Kidney (tissue), 13 donors: ENCODE measurements at regions not wholly inside any gene's neighbourhood (a gene's known extent, or its start where the extent isn't known, plus 50 kb on each side); places are given as distances from the start of the nearest gene placed in this dataset.

Experiments used
- DNase-seq, 5 donors: peaks; one replicate each; pipeline ENCODE4 v3.0.0-alpha.2; 2013 to 2020
- FAIRE-seq: peaks from 2 replicates; lab custom pipeline; 2012; peaks lifted over from hg19 to GRCh38; lab: Jason Lieb, UNC
- H3K27ac ChIP-seq, 2 donors: one replicate each; pipeline ENCODE4 v1.7.0; 2013; ENCODE audit warnings: low read depth in 2 of 2, low read length in 2 of 2, inconsistent platforms in 1 of 2
- H3K27me3 ChIP-seq: one replicate; pipeline ENCODE4 v1.7.1; 2013; ENCODE audit warnings: low read length, inconsistent platforms; ENCODE audit not compliant: control insufficient read depth, insufficient read depth
- H3K36me3 ChIP-seq, 3 donors: one replicate each; pipeline versions ENCODE4 v1.7.0 to v1.7.1; 2013; ENCODE audit warnings: low read length in 3 of 3, control low read depth in 1 of 3, inconsistent platforms in 1 of 3; ENCODE audit not compliant: insufficient read depth in 3 of 3, control insufficient read depth in 2 of 3
- H3K4me1 ChIP-seq, 3 donors: one replicate each; pipeline versions ENCODE4 v1.7.0 to v1.7.1; 2013; ENCODE audit warnings: low read length in 3 of 3, inconsistent platforms in 1 of 3, low read depth in 1 of 3; ENCODE audit not compliant: control insufficient read depth in 2 of 3, insufficient read depth in 2 of 3
- H3K4me3 ChIP-seq, 3 donors: one replicate each; pipeline versions ENCODE4 v1.7.0 to v1.8.1; 2013; ENCODE audit warnings: low read length in 3 of 3, control low read depth in 1 of 3, inconsistent platforms in 1 of 3
- H3K9ac ChIP-seq, 3 donors: one replicate each; pipeline versions ENCODE4 v1.7.0 to v1.7.1; 2013; ENCODE audit warnings: low read length in 3 of 3, control low read depth in 1 of 3, inconsistent platforms in 1 of 3
- H3K9me3 ChIP-seq, 3 donors: one replicate each; pipeline versions ENCODE4 v1.7.0 to v1.7.1; 2013; ENCODE audit warnings: low read length in 3 of 3, control low read depth in 1 of 3, inconsistent platforms in 1 of 3; ENCODE audit not compliant: control insufficient read depth in 2 of 3, insufficient read depth in 1 of 3
- intact Hi-C: fragments of 100-400 bp; cut with DNase I; formaldehyde crosslinking; loops from one replicate; pipeline ENCODE4 v1.11.1; 2022
- TF ChIP-seq, protein P1 (sequence below): IDR thresholded peaks from 3 replicates; pipeline ENCODE4 v1.5.1; 2012; ENCODE audit warnings: mild to moderate bottlenecking, moderate library complexity, borderline replicate concordance; ENCODE audit not compliant: insufficient read depth; ENCODE audit errors: extremely low read depth
- donor health status: control.
- donor health status: control.
- donor health status: control.
- donor health status: control.
- donor health status: control.
- donor health status: DM: yes; HTN: yes; CAD: no.
- donor health status: Normal renal cell carcinoma (clear cell type).

DNA sequence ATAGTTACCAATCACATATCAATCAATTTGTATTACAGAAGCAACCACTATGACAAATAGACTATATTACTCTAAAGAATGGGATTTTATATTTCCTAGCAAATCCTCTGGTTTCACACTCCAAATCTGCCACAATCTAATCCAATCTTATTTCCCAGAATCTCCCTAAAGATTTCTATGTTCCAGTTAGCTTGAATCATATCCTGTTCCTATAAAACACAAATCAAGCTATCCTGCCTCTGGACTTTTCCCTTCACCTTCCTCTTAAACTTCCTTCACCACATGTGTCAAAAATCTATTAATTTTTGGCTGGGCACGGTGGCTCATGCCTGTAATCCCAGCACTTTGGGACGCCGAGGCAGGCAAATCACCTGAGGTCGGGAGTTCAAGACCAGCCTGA is 50.0 kb downstream of the PIK3C2A start:
- Histone ChIP-seq H3K27me3 (no peaks in the 10 kb centered on the region), H3K4me3 (no peak overlapping the region), H3K27ac (no peak overlapping the region), H3K9ac (no peak overlapping the region), H3K9me3 (no peaks in the 10 kb centered on the region), H3K36me3 (peaks cover 0 to 3% (median 0%) of the 10 kb centered on the region in 3 donors), H3K4me1 (peaks cover 0 to 17% (median 8%) of the 10 kb centered on the region in 3 donors)
- DNase-seq (no peak), FAIRE-seq (no peak)
- intact Hi-C loops, result no loop called here
- TF ChIP-seq, protein P1, sequence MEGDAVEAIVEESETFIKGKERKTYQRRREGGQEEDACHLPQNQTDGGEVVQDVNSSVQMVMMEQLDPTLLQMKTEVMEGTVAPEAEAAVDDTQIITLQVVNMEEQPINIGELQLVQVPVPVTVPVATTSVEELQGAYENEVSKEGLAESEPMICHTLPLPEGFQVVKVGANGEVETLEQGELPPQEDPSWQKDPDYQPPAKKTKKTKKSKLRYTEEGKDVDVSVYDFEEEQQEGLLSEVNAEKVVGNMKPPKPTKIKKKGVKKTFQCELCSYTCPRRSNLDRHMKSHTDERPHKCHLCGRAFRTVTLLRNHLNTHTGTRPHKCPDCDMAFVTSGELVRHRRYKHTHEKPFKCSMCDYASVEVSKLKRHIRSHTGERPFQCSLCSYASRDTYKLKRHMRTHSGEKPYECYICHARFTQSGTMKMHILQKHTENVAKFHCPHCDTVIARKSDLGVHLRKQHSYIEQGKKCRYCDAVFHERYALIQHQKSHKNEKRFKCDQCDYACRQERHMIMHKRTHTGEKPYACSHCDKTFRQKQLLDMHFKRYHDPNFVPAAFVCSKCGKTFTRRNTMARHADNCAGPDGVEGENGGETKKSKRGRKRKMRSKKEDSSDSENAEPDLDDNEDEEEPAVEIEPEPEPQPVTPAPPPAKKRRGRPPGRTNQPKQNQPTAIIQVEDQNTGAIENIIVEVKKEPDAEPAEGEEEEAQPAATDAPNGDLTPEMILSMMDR, result no peak

- no peak for FAIRE-seq
- TF ChIP-seq, protein P1, result no peak
- intact Hi-C loops, result no loop called here
These were observed 51.5 kb downstream of the PIK3C2A start for GRCh38 chr11:17156283-17156682.

GRCh38 chr11:17154409-17155159 is 53.2 kb downstream of the PIK3C2A start:
- Histone ChIP-seq H3K27ac (no peak overlapping the region), H3K27me3 (no peaks in the 10 kb centered on the region), H3K9me3 (no peaks in the 10 kb centered on the region), H3K4me1 (peaks cover 0 to 5% (median 3%) of the 10 kb centered on the region in 3 donors), H3K9ac (no peak overlapping the region), H3K36me3 (peaks cover 0 to 3% (median 0%) of the 10 kb centered on the region in 3 donors), H3K4me3 (no peak overlapping the region)
- TF ChIP-seq, protein P1, result no peak
- intact Hi-C loops, result no loop called here
- DNase-seq (no peak), FAIRE-seq (no peak)

More at GRCh38 chr11:17156283-17156682, 51.5 kb downstream of the PIK3C2A start:
- Histone ChIP-seq H3K4me1 (peaks cover 0 to 13% (median 8%) of the 10 kb centered on the region in 3 donors), H3K27ac (no peak overlapping the region), H3K4me3 (no peak overlapping the region), H3K27me3 (no peaks in the 10 kb centered on the region), H3K9me3 (no peaks in the 10 kb centered on the region), H3K9ac (no peak overlapping the region), H3K36me3 (peaks cover 0 to 3% (median 0%) of the 10 kb centered on the region in 3 donors)
- DNase-seq, result no peak
